HCT116 (cell line): ENCODE measurements at regions not wholly inside any gene's neighbourhood (a gene's known extent, or its start where the extent isn't known, plus 50 kb on each side); places are given as distances from the start of the nearest gene placed in this dataset.

Experiments used
- ATAC-seq: fragments of 200-7000 bp; cut with Tn5 transposase; 2 replicates; pipeline ENCODE4 v1.9.1; 2020; ENCODE audit warnings: mild to moderate bottlenecking, moderate library complexity
- BruUV-seq: library from RNA; stranded (reverse); fragments of 400-500 nt; replicated peaks from 2 replicates; lab custom pipeline; 2021; lab: Mats Ljungman, UMichigan
- CTCF ChIA-PET: fragments of 300-600 bp; sonication (Branson Sonifier 250); formaldehyde crosslinking; loops from one replicate; lab custom pipeline; 2021; ENCODE audit warnings: antibody characterized with exemption; lab: Charles Lee
- POLR2A ChIA-PET: fragments of 300-600, 350-600 bp; sonication (Branson Sonifier 250); formaldehyde crosslinking; loops from one replicate; lab custom pipeline; 2021; ENCODE audit warnings: antibody characterized with exemption; lab: Charles Lee
- RAD21 ChIA-PET, 2 experiments: fragments of 300-600 bp; sonication (Branson Sonifier 250); formaldehyde crosslinking; loops; one replicate each; lab custom pipeline; 2023; ENCODE audit warnings: low total read pairs in 2 of 2; ENCODE audit not compliant: uncharacterized antibody in 2 of 2, unreplicated experiment in 2 of 2, low non-redundant PET in 1 of 2; lab: Charles Lee
- DNase-seq: peaks from one replicate; pipeline ENCODE4 v3.0.0-alpha.2; 2010; ENCODE audit warnings: low read depth, low spot score
- H2AFZ ChIP-seq: fragments of 200-600 bp; shearing (Covaris generic), sonication (generic); 2 replicates; pipeline ENCODE4 v1.6.1; 2017; ENCODE audit warnings: low read depth, mixed run types, mixed read lengths, antibody characterized with exemption, low read length; ENCODE audit not compliant: poor library complexity, severe bottlenecking
- H3K27ac ChIP-seq: 2 replicates; pipeline ENCODE4 v1.5.1; 2012; ENCODE audit warnings: low read depth, low read length
- H3K27me3 ChIP-seq: fragments of 200-600 bp; sonication (generic); 2 replicates; pipeline ENCODE4 v1.6.1; 2016; ENCODE audit warnings: mixed run types, low read length, mixed read lengths; ENCODE audit not compliant: insufficient read depth
- H3K36me3 ChIP-seq, 2 experiments: fragments of 200-500 bp in 1 of 2; fragments of 200-600 bp in 1 of 2; sonication (Bioruptor generic) in 1 of 2; sonication (generic) in 1 of 2; 2 replicates each; pipeline versions ENCODE4 v1.5.1 to v1.6.1; 2014 to 2016; ENCODE audit warnings: low read length in 2 of 2, inconsistent platforms in 1 of 2, mixed read lengths in 1 of 2, mixed run types in 1 of 2; ENCODE audit not compliant: insufficient read depth in 2 of 2, control insufficient read depth in 1 of 2
- H3K4me1 ChIP-seq, 2 experiments: fragments of 200-600 bp in 1 of 2; sonication (generic) in 1 of 2; 2 replicates each; pipeline versions ENCODE4 v1.5.1 to v1.6.1; 2012 to 2017; ENCODE audit warnings: low read length in 2 of 2, inconsistent platforms in 1 of 2, mild to moderate bottlenecking in 1 of 2, mixed read lengths in 1 of 2, mixed run types in 1 of 2, moderate library complexity in 1 of 2; ENCODE audit not compliant: insufficient read depth in 2 of 2, control insufficient read depth in 1 of 2
- H3K4me2 ChIP-seq: fragments of 200-600 bp; sonication (generic); 2 replicates; pipeline ENCODE4 v1.6.1; 2017; ENCODE audit warnings: mixed run types, low read length, mixed read lengths
- H3K4me3 ChIP-seq, 2 experiments: fragments of 200-600 bp in 1 of 2; sonication (generic) in 1 of 2; replicated peaks in 1 of 2; 2 replicates each; pipeline ENCODE4 v1.5.1; 2011 to 2016; ENCODE audit warnings: low read length in 2 of 2, control low read depth in 1 of 2, low read depth in 1 of 2, mild to moderate bottlenecking in 1 of 2, mixed read lengths in 1 of 2, mixed run types in 1 of 2
- H3K79me2 ChIP-seq: fragments of 200-600 bp; sonication (generic); 2 replicates; pipeline ENCODE4 v1.6.1; 2017; ENCODE audit warnings: mild to moderate bottlenecking, mixed run types, low read length, moderate library complexity, mixed read lengths; ENCODE audit not compliant: insufficient read depth
- H3K9ac ChIP-seq: fragments of 200-600 bp; sonication (generic); 2 replicates; pipeline ENCODE4 v1.6.1; 2016; ENCODE audit warnings: low read length, mixed read lengths
- H3K9me2 ChIP-seq: fragments of 200-600 bp; sonication (generic), shearing (Covaris generic); 2 replicates; pipeline ENCODE4 v1.6.1; 2017; ENCODE audit warnings: mixed run types, mild to moderate bottlenecking, moderate library complexity; ENCODE audit not compliant: insufficient read depth
- H3K9me3 ChIP-seq, 2 experiments: fragments of 200-500 bp in 1 of 2; fragments of 200-600 bp in 1 of 2; sonication (Bioruptor generic) in 1 of 2; sonication (generic) in 1 of 2; 2 replicates each; pipeline ENCODE4 v1.6.1; 2014 to 2017; ENCODE audit warnings: low read length in 2 of 2, mixed read lengths in 2 of 2, inconsistent platforms in 1 of 2, low read depth in 1 of 2, mild to moderate bottlenecking in 1 of 2, mixed run types in 1 of 2, moderate library complexity in 1 of 2; ENCODE audit not compliant: control insufficient read depth in 1 of 2, insufficient read depth in 1 of 2
- H4K20me1 ChIP-seq: fragments of 200-600 bp; sonication (generic), shearing (Covaris generic); 2 replicates; pipeline ENCODE4 v1.6.1; 2017; ENCODE audit warnings: mixed run types, mild to moderate bottlenecking, moderate library complexity; ENCODE audit not compliant: insufficient read depth
- ATF3 ChIP-seq: IDR thresholded peaks from 2 replicates; pipeline ENCODE4 v1.6.1; 2012
- CEBPB ChIP-seq: IDR thresholded peaks from 2 replicates; pipeline ENCODE4 v1.6.1; 2012; ENCODE audit warnings: low read depth
- EZH2 ChIP-seq: fragments of 200-600 bp; sonication (generic); IDR thresholded peaks from 2 replicates; pipeline ENCODE4 v1.6.1; 2017; ENCODE audit warnings: antibody characterized with exemption, mixed run types
- FOSL1 ChIP-seq: IDR thresholded peaks from 2 replicates; pipeline ENCODE4 v1.6.1; 2012; ENCODE audit warnings: low read depth
- JUND ChIP-seq: IDR thresholded peaks from 2 replicates; pipeline ENCODE4 v1.6.1; 2012
- MAX ChIP-seq: IDR thresholded peaks from 2 replicates; pipeline ENCODE4 v1.6.1; 2012
- POLR2A ChIP-seq: IDR thresholded peaks from 2 replicates; pipeline ENCODE4 v1.7.0; 2011; ENCODE audit warnings: borderline replicate concordance; ENCODE audit not compliant: insufficient read depth, insufficient read length; ENCODE audit errors: extremely low read depth
- POLR2AphosphoS5 ChIP-seq: IDR thresholded peaks from 2 replicates; pipeline ENCODE4 v1.6.1; 2011; ENCODE audit warnings: mild to moderate bottlenecking, low read depth, low read length, moderate library complexity
- RAD21 ChIP-seq: IDR thresholded peaks from 2 replicates; pipeline ENCODE4 v1.6.1; 2012; ENCODE audit warnings: low read depth, mild to moderate bottlenecking
- REST ChIP-seq: IDR thresholded peaks from 2 replicates; pipeline ENCODE4 v1.6.1; 2012; ENCODE audit warnings: low read depth
- SIN3A ChIP-seq: IDR thresholded peaks from 2 replicates; pipeline ENCODE4 v1.6.1; 2012; ENCODE audit warnings: low read depth
- SP1 ChIP-seq: IDR thresholded peaks from 2 replicates; pipeline ENCODE4 v1.6.1; 2012; ENCODE audit warnings: low read depth
- TCF7L2 ChIP-seq: IDR thresholded peaks from 2 replicates; pipeline ENCODE4 v1.7.0; 2011; ENCODE audit warnings: borderline replicate concordance, inconsistent platforms; ENCODE audit not compliant: insufficient read depth, insufficient read length; ENCODE audit errors: extremely low read depth
- ZFX ChIP-seq: fragments of 450-650 bp; IDR thresholded peaks from 2 replicates; pipeline ENCODE4 v1.6.1; 2017
- intact Hi-C: fragments of 100-400 bp; cut with micrococcal nuclease; formaldehyde crosslinking; loops from 2 replicates; pipeline ENCODE4 v1.10.0; 2022

- no peak for DNase-seq
- no peak overlapping the region for H3K27ac ChIP-seq
- H3K4me2 ChIP-seq, result no peak overlapping the region
- no peak for TF ChIP-seq RAD21
- TF ChIP-seq, all 23 proteins: peak for 0
- Histone ChIP-seq H3K79me2 (no peaks in the 10 kb centered on the region), H3K27me3 (no peaks in the 10 kb centered on the region), H4K20me1 (no peaks in the 10 kb centered on the region), H3K9me2 (no peaks in the 10 kb centered on the region), H3K9ac (no peak overlapping the region), H2AFZ (no peak overlapping the region), H3K36me3 (no peaks in the 10 kb centered on the region), H3K4me1 (no peaks in the 10 kb centered on the region), H3K4me3 (no peak overlapping the region), H3K9me3 (no peaks in the 10 kb centered on the region)
- ChIA-PET POLR2A (no interaction called here), RAD21 (no interaction called here), CTCF (no interaction called here)
- ATAC-seq, result no peak
- intact Hi-C loops, result no loop called here
- no TSS peak for BruUV-seq
Measured at GRCh38 chr10:80976658-80977057, 439.0 kb downstream of the SH2D4B start.

GRCh38 chr10:80985102-80985501, 447.4 kb downstream of the SH2D4B start:
- Histone ChIP-seq H3K36me3 (no peaks in the 10 kb centered on the region), H3K4me3 (no peak overlapping the region), H3K9me2 (no peaks in the 10 kb centered on the region), H3K9me3 (no peaks in the 10 kb centered on the region), H3K4me1 (no peaks in the 10 kb centered on the region), H3K9ac (no peak overlapping the region), H3K79me2 (no peaks in the 10 kb centered on the region), H3K27ac (no peak overlapping the region), H2AFZ (no peak overlapping the region), H4K20me1 (no peaks in the 10 kb centered on the region), H3K4me2 (no peak overlapping the region), H3K27me3 (no peaks in the 10 kb centered on the region)
- ChIA-PET CTCF (no interaction called here), POLR2A (no interaction called here), RAD21 (no interaction called here)
- DNase-seq, result no peak
- TF ChIP-seq JUND (no peak), POLR2A (no peak), REST (no peak), SP1 (no peak), RAD21 (no peak), TCF7L2 (no peak), FOSL1 (no peak), EZH2 (no peak), CEBPB (no peak), POLR2AphosphoS5 (no peak), ZFX (no peak), SIN3A (no peak), MAX (no peak), ATF3 (no peak)
- BruUV-seq, result no TSS peak
- intact Hi-C loops, result no loop called here
- no peak for ATAC-seq
